GM18499 (cell line): ENCODE measurements at regions not wholly inside any gene's neighbourhood (a gene's known extent, or its start where the extent isn't known, plus 50 kb on each side); places are given as distances from the start of the nearest gene placed in this dataset.
"Not testable (repeated sequence)": the region's sequence is repeated elsewhere in the genome, so short reads cannot be mapped to it uniquely, and the experiment has no call there.

Experiments
- ATAC-seq: cut with Tn5 transposase; IDR thresholded peaks from one replicate; pipeline ENCODE4 v1.9.1; 2021; ENCODE audit warnings: moderate number of reproducible peaks; ENCODE audit not compliant: insufficient read depth, unreplicated experiment

DNA sequence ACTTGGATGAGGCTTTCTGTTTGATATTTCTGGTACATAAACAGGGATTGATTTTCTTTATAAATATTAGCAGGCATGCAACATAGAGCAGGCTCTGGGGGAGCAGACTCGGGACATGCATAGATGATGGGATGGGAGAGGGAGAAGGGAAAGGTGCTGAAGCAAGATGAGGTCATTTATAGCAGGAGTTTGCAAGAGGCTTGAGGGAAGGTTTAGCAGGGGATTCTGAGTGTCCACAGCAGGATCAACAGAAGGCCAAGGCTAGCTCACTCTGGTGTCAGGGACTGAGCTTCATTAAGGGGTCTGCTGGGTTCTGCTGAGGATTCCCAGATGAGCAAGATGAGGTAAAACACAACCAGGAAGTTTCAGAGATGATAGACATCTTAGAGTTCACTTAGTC is 309.1 kb upstream of the CELF4 start:
- ATAC-seq, result no peak

GRCh38 chr18:37873416-37873815 is 307.8 kb upstream of the CELF4 start:
- ATAC-seq, result no peak

GRCh38 chr18:37872562-37872961 is 307.0 kb upstream of the CELF4 start:
- ATAC-seq, result no peak

- ATAC-seq, result no peak
Observed at GRCh38 chr18:37871561-37871960, 306.0 kb upstream of the CELF4 start.

- no peak for ATAC-seq
Observed at GRCh38 chr18:37869051-37869450, 303.5 kb upstream of the CELF4 start.

DNA sequence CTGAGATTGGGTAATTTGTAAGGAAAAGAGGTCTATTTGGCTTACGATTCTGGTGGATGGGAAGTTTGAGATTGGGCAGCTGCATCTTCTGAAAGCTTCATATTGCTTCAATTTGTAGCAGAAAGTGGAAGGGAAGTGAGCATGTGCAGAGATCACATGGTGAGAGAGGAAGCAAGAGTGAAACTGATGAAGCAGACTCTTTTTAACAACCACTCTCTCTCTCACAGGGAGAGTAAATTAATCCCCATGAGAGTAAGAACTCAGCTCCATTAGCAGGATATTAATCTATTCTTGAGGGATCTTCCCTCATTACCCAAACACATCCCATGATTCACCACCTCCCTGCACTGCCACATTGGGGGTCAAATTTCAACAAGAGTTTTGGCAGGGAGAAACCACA is 298.5 kb upstream of the CELF4 start:
- ATAC-seq, result no peak

- ATAC-seq, result no peak
Observed at GRCh38 chr18:37861981-37862380, 296.4 kb upstream of the CELF4 start.

- ATAC-seq, result no peak
Observed at GRCh38 chr18:37854396-37854795, 288.8 kb upstream of the CELF4 start.

- ATAC-seq, result no peak
Observed at GRCh38 chr18:37853706-37854105, 288.1 kb upstream of the CELF4 start.

GRCh38 chr18:37852464-37852863 is 286.9 kb upstream of the CELF4 start:
- ATAC-seq, result no peak

DNA sequence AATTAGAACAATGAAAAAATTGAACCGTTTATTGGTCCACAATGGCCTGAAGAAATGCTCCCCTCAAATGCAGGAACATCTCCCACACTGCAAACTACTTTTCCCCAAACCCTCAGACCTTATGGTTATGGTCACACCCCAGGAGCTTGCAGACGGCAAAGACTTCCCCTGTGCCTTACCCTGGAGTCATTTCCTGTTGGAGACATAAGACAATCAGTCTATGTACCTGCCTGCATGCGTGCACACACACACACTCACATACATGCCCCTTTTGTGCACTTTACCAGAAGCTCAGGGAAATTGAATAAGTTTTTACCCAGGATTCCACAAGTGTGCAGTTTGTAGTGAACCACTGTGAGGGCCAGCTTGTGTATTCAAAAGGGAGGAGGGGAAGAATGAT is 281.9 kb upstream of the CELF4 start:
- no peak for ATAC-seq

GRCh38 chr18:37846996-37847395 is 281.4 kb upstream of the CELF4 start:
- no peak for ATAC-seq

DNA sequence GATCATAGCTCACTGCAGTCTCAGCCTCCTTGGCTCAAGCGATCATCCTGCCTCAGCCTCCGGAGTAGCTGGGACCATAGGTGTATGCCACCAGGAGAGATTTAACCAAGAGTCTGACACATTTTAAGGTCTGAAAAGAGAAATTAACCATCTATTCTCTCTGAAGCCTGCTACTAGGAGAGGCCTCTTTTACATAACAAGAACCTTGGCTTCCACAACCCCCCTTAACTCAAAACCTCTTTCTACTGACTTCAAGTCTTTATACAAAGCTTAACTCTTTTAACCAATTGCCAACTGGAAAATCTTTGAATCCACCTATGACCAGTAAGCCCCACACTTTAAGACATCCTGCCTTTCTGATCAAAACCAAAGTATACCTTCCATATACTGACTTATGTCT is 279.9 kb upstream of the CELF4 start:
- ATAC-seq, result no peak

- no peak for ATAC-seq
Observed at GRCh38 chr18:37844209-37844970, 278.8 kb upstream of the CELF4 start.

GRCh38 chr18:37838083-37838482 is 272.5 kb upstream of the CELF4 start:
- ATAC-seq, result no peak

DNA sequence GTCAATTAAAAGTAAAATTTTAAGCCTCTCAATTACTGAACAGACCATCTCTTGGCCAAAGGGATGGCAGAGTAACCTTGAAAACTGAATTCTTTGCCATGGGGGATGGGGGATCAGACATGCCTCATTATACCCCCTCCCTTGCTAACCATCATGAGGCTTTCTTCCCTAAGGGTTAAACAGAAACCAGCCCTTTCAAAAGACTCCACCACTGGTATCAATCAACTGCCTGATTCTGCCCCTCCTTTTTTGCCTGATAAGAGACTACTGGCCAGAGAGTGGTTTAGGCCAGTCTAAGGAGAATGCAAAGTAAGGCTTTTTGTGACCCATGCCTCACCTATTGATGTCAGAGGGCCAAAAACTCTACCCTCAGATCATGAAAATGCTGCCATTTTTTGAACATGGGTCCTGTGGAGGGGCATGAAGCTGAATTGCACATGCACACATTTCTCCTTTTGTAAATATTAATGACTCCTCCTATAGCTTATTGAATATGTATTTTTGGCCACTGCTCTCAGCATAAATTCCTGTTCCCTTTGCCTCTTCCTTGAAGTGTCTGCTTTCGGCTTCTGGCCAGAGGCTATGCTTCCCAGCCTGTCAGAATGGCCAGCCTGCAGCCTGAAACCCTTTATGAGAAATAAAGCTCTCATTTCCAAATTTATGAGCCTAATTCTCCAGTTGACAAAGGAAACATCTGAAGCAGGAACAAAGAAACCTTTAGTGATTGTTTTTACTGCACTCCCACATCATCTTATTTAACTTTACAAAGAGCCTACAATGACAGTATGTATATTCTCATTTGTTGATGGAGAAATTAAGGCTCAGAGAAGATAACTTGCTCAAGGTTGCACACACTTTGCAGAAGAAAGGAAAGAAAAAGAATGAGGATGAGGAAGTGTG is 270.7 kb upstream of the CELF4 start:
- no peak for ATAC-seq

DNA sequence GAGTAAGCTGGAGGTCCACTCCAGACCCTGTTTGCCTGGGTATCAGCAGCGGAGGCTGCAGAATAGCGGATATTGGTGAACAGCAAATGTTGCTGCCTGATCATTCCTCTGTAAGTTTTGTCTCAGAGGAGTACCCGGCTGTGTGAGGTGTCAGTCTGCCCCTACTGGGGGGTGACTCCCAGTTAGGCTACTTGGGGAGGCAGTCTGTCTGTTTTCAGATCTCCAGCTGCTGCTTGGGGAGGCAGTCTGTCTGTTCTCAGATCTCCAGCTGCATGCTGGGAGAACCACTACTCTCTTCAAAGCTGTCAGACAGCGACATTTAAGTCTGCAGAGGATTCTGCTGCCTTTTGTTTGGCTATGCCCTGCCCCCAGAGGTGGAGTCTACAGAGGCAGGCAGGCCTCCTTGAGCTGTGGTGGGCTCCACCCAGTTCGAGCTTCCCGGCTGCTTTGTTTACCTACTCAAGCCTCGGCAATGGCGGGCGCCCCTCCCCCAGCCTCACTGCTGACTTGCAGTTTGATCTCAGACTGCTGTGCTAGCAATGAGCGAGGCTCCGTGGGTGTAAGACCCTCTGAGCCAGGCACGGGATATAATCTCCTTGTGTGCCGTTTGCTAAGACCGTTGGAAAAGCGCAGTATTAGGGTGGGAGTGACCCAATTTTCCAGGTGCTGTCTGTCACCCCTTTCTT is 266.6 kb upstream of the CELF4 start:
- not testable (repeated sequence) for ATAC-seq

DNA sequence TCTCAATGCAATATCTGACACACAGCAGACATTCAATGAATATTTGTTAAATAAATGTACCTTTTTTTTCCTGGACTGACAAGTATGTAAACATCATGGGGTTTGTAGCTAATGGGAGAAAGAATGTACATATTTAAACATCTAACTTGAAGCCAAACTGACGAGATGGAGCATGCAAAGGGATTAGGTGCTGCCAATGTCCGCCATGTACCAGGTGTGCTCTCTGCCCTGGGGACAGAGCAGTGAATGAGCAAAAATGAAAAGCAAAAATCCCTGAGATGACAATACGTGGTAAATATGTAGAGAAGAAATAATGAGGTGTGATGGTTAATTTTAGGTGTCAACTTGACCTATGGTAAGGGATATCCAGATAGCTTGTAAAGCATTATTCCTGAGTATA is 247.4 kb upstream of the CELF4 start:
- no peak for ATAC-seq

- no peak for ATAC-seq
Observed at GRCh38 chr18:37805773-37806404, 240.3 kb upstream of the CELF4 start.

GRCh38 chr18:37796823-37797349 is 231.3 kb upstream of the CELF4 start:
- no peak for ATAC-seq
